Hematopoietic multipotent progenitor cell treated with erythropoietin and hydrocortisone succinate and interleukin-3 and kit ligand, for 8 days (in vitro differentiated cells): ENCODE measurements at regions not wholly inside any gene's neighbourhood (a gene's known extent, or its start where the extent isn't known, plus 50 kb on each side); places are given as distances from the start of the nearest gene placed in this dataset.

Experiments used
- DNase-seq: peaks from one replicate; pipeline ENCODE4 v3.0.0-alpha.2; 2015

- DNase-seq: no peak
Observed at GRCh38 chr17:63349478-63350000, 96.6 kb downstream of the CYB561 start.

GRCh38 chr17:63350364-63350763 is 95.7 kb downstream of the CYB561 start:
- DNase-seq: no peak

GRCh38 chr17:63354256-63354655 is 91.8 kb downstream of the CYB561 start:
- DNase-seq: no peak

- no peak for DNase-seq
Observed at GRCh38 chr17:63356337-63356757, 89.8 kb downstream of the CYB561 start.

- DNase-seq: no peak
Observed at GRCh38 chr17:63358111-63358839, 87.8 kb downstream of the CYB561 start.

GRCh38 chr17:63358956-63359355 is 87.2 kb downstream of the CYB561 start:
- DNase-seq: no peak

GRCh38 chr17:63361182-63361581 is 84.9 kb downstream of the CYB561 start:
- DNase-seq: no peak

GRCh38 chr17:63362115-63362514 is 84.0 kb downstream of the CYB561 start:
- DNase-seq: no peak

GRCh38 chr17:63364387-63364786 is 81.7 kb downstream of the CYB561 start:
- DNase-seq: peak; percentile 17

- DNase-seq: no peak
Observed at GRCh38 chr17:63364944-63365343, 81.2 kb downstream of the CYB561 start.

GRCh38 chr17:63365366-63366240 is 80.5 kb downstream of the CYB561 start:
- DNase-seq: no peak

GRCh38 chr17:63366241-63366566 is 79.9 kb downstream of the CYB561 start:
- no peak for DNase-seq

GRCh38 chr17:63369233-63369632 is 76.9 kb downstream of the CYB561 start:
- no peak for DNase-seq

- no peak for DNase-seq
Observed at GRCh38 chr17:63370696-63371095, 75.4 kb downstream of the CYB561 start.

GRCh38 chr17:63376949-63377348 is 69.2 kb downstream of the CYB561 start:
- DNase-seq: no peak

GRCh38 chr17:63378411-63379375 is 67.4 kb downstream of the CYB561 start:
- DNase-seq: peak; percentile 93

- peak; percentile 22 for DNase-seq
Observed at GRCh38 chr17:63379636-63380035, 66.5 kb downstream of the CYB561 start.

GRCh38 chr17:63381101-63381729 is 64.9 kb downstream of the CYB561 start:
- DNase-seq: peak; percentile 95

GRCh38 chr17:63382136-63382535 is 64.0 kb downstream of the CYB561 start:
- no peak for DNase-seq
